WTC11 (cell line): ENCODE measurements at regions not wholly inside any gene's neighbourhood (a gene's known extent, or its start where the extent isn't known, plus 50 kb on each side); places are given as distances from the start of the nearest gene placed in this dataset.

Source experiments
- ATAC-seq: fragments of 200-7000 bp; cut with Tn5 transposase; 2 replicates; pipeline ENCODE4 v1.10.0; 2021; ENCODE audit warnings: mild to moderate bottlenecking, moderate library complexity
- CTCF ChIA-PET: fragments of 300-600 bp; sonication (Branson Sonifier 250); formaldehyde crosslinking; loops from one replicate; lab custom pipeline; 2021; ENCODE audit warnings: antibody characterized with exemption; lab: Charles Lee
- POLR2A ChIA-PET: fragments of 350-600 bp; sonication (Branson Sonifier 250); formaldehyde crosslinking; loops from one replicate; lab custom pipeline; 2021; ENCODE audit warnings: antibody characterized with exemption; lab: Charles Lee
- DNase-seq: peaks from one replicate; pipeline ENCODE4 v3.0.0; 2021; ENCODE audit warnings: low spot score
- H3K27ac Mint-ChIP-seq: 2 replicates; pipeline ENCODE4 v1.8.0; 2021; ENCODE audit warnings: mixed read lengths
- H3K27me3 Mint-ChIP-seq: 2 replicates; pipeline ENCODE4 v1.8.0; 2021; ENCODE audit warnings: low read depth, mild to moderate bottlenecking, moderate library complexity, mixed read lengths
- H3K36me3 Mint-ChIP-seq: 2 replicates; pipeline ENCODE4 v1.8.0; 2021; ENCODE audit warnings: mixed read lengths
- H3K4me1 Mint-ChIP-seq: 2 replicates; pipeline ENCODE4 v1.8.0; 2022; ENCODE audit warnings: mixed read lengths
- H3K4me3 Mint-ChIP-seq: 2 replicates; pipeline ENCODE4 v1.8.0; 2021; ENCODE audit warnings: mild to moderate bottlenecking, moderate library complexity, mixed read lengths
- H3K9me3 Mint-ChIP-seq: 2 replicates; pipeline ENCODE4 v1.8.0; 2021; ENCODE audit warnings: mixed read lengths
- ELF4 ChIP-seq: sonication (generic); formaldehyde crosslinking; IDR thresholded peaks from 2 replicates; pipeline ENCODE4 v1.8.1; 2022; ENCODE audit warnings: low read depth, mild to moderate bottlenecking, moderate library complexity, missing genetic modification reagents
- GRHL2 ChIP-seq: fragments of 250-450 bp; sonication (Bioruptor Pico); IDR thresholded peaks from 2 replicates; pipeline ENCODE4 v1.8.0; 2022; ENCODE audit warnings: mild to moderate bottlenecking, moderate library complexity; ENCODE audit not compliant: insufficient replicate concordance, severe bottlenecking
- JAZF1 ChIP-seq: fragments of 250-450 bp; sonication (Bioruptor Pico); IDR thresholded peaks from 2 replicates; pipeline ENCODE4 v1.9.0; 2021; ENCODE audit warnings: moderate library complexity, mild to moderate bottlenecking, inconsistent platforms
- KAT7 ChIP-seq: sonication (generic); formaldehyde crosslinking; IDR thresholded peaks from 2 replicates; pipeline ENCODE4 v1.8.1; 2023; ENCODE audit warnings: missing genetic modification reagents, mild to moderate bottlenecking, borderline replicate concordance
- NFE2L1 ChIP-seq: sonication (generic); formaldehyde crosslinking; IDR thresholded peaks from 2 replicates; pipeline ENCODE4 v1.8.1; 2023; ENCODE audit warnings: missing genetic modification reagents
- NFYB ChIP-seq: sonication (generic); formaldehyde crosslinking; conservative IDR thresholded peaks from 2 replicates; pipeline ENCODE4 v1.8.0; 2022; ENCODE audit warnings: low read depth, missing genetic modification reagents
- TEAD1 ChIP-seq: sonication (generic); formaldehyde crosslinking; IDR thresholded peaks from 2 replicates; pipeline ENCODE4 v1.8.0; 2022; ENCODE audit warnings: mild to moderate bottlenecking, missing genetic modification reagents
- ZBTB21 ChIP-seq: sonication (generic); formaldehyde crosslinking; IDR thresholded peaks from 2 replicates; pipeline ENCODE4 v1.8.1; 2023; ENCODE audit warnings: mild to moderate bottlenecking, missing genetic modification reagents, borderline replicate concordance
- ZNF232 ChIP-seq: sonication (generic); formaldehyde crosslinking; IDR thresholded peaks from 2 replicates; pipeline ENCODE4 v1.8.0; 2022; ENCODE audit warnings: mild to moderate bottlenecking, missing genetic modification reagents
- ZNF317 ChIP-seq: sonication (generic); formaldehyde crosslinking; IDR thresholded peaks from 2 replicates; pipeline ENCODE4 v1.8.1; 2023; ENCODE audit warnings: low read depth, mild to moderate bottlenecking, moderate library complexity, missing genetic modification reagents, borderline replicate concordance
- TF ChIP-seq, protein P1 (sequence below): sonication (generic); formaldehyde crosslinking; IDR thresholded peaks from 2 replicates; pipeline ENCODE4 v1.8.1; 2023; ENCODE audit warnings: mild to moderate bottlenecking, missing genetic modification reagents
- TF ChIP-seq, protein P2 (sequence below): sonication (generic); formaldehyde crosslinking; IDR thresholded peaks from 2 replicates; pipeline ENCODE4 v1.8.1; 2022; ENCODE audit warnings: missing genetic modification reagents, borderline replicate concordance
- TF ChIP-seq, protein P3 (sequence below): sonication (generic); formaldehyde crosslinking; IDR thresholded peaks from 2 replicates; pipeline ENCODE4 v1.8.1; 2023; ENCODE audit warnings: mild to moderate bottlenecking, missing genetic modification reagents
- TF ChIP-seq, protein P4 (sequence below): fragments of 250-450 bp; sonication (Bioruptor Pico); IDR thresholded peaks from 2 replicates; pipeline ENCODE4 v1.9.0; 2021; ENCODE audit warnings: mild to moderate bottlenecking
- TF ChIP-seq, protein P5 (sequence below): sonication (generic); formaldehyde crosslinking; IDR thresholded peaks from 2 replicates; pipeline ENCODE4 v1.8.0; 2023; ENCODE audit warnings: missing genetic modification reagents, mild to moderate bottlenecking, borderline replicate concordance
- TF ChIP-seq, protein P6 (sequence below): sonication (generic); formaldehyde crosslinking; IDR thresholded peaks from 2 replicates; pipeline ENCODE4 v1.8.1; 2023; ENCODE audit warnings: mild to moderate bottlenecking, missing genetic modification reagents, borderline replicate concordance
- TF ChIP-seq, protein P7 (sequence below): sonication (generic); formaldehyde crosslinking; IDR thresholded peaks from 2 replicates; pipeline ENCODE4 v1.8.0; 2022; ENCODE audit warnings: mild to moderate bottlenecking, missing genetic modification reagents
- TF ChIP-seq, protein P8 (sequence below): sonication (generic); formaldehyde crosslinking; IDR thresholded peaks from 2 replicates; pipeline ENCODE4 v1.8.0; 2023; ENCODE audit warnings: mild to moderate bottlenecking, missing genetic modification reagents

DNA sequence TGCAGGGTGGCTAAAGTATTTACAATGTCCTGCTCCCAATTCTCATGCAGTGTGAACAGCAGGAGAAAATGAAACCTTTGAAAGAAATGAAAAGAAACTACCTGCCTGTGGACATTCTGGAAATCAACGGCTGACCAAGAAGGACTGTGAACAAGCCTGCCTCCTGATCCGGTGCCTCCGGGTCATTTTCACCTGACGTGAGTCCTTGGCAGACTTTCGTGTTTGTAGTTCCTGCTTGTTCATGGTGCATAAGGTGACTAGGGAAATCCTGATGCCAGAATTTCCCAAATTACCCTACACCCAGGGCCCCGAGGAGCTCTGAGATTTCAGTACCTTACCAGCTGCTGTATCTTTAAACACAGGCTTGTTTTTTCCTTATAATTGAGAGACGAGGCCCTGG lies 317.5 kb downstream of the TLE1 start:
- TF ChIP-seq ELF4 (CRISPR knock-in tag) (no peak), NFE2L1 (CRISPR knock-in tag) (no peak), NFYB (CRISPR knock-in tag) (no peak), ZBTB21 (CRISPR knock-in tag) (no peak), ZNF232 (CRISPR knock-in tag) (no peak), GRHL2 (CRISPR knock-in tag) (no peak), JAZF1 (no peak), TEAD1 (CRISPR knock-in tag) (no peak), ZNF317 (CRISPR knock-in tag) (no peak), KAT7 (no peak)
- TF ChIP-seq, protein P1, sequence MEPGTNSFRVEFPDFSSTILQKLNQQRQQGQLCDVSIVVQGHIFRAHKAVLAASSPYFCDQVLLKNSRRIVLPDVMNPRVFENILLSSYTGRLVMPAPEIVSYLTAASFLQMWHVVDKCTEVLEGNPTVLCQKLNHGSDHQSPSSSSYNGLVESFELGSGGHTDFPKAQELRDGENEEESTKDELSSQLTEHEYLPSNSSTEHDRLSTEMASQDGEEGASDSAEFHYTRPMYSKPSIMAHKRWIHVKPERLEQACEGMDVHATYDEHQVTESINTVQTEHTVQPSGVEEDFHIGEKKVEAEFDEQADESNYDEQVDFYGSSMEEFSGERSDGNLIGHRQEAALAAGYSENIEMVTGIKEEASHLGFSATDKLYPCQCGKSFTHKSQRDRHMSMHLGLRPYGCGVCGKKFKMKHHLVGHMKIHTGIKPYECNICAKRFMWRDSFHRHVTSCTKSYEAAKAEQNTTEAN (CRISPR knock-in tag): no peak
- TF ChIP-seq, protein P2, sequence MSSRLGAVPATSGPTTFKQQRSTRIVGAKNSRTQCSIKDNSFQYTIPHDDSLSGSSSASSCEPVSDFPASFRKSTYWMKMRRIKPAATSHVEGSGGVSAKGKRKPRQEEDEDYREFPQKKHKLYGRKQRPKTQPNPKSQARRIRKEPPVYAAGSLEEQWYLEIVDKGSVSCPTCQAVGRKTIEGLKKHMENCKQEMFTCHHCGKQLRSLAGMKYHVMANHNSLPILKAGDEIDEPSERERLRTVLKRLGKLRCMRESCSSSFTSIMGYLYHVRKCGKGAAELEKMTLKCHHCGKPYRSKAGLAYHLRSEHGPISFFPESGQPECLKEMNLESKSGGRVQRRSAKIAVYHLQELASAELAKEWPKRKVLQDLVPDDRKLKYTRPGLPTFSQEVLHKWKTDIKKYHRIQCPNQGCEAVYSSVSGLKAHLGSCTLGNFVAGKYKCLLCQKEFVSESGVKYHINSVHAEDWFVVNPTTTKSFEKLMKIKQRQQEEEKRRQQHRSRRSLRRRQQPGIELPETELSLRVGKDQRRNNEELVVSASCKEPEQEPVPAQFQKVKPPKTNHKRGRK (CRISPR knock-in tag): no peak
- TF ChIP-seq, protein P3, sequence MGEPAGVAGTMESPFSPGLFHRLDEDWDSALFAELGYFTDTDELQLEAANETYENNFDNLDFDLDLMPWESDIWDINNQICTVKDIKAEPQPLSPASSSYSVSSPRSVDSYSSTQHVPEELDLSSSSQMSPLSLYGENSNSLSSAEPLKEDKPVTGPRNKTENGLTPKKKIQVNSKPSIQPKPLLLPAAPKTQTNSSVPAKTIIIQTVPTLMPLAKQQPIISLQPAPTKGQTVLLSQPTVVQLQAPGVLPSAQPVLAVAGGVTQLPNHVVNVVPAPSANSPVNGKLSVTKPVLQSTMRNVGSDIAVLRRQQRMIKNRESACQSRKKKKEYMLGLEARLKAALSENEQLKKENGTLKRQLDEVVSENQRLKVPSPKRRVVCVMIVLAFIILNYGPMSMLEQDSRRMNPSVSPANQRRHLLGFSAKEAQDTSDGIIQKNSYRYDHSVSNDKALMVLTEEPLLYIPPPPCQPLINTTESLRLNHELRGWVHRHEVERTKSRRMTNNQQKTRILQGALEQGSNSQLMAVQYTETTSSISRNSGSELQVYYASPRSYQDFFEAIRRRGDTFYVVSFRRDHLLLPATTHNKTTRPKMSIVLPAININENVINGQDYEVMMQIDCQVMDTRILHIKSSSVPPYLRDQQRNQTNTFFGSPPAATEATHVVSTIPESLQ (CRISPR knock-in tag): no peak
- TF ChIP-seq, protein P4, sequence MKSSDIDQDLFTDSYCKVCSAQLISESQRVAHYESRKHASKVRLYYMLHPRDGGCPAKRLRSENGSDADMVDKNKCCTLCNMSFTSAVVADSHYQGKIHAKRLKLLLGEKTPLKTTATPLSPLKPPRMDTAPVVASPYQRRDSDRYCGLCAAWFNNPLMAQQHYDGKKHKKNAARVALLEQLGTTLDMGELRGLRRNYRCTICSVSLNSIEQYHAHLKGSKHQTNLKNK (CRISPR knock-in tag): no peak
- TF ChIP-seq, protein P5, sequence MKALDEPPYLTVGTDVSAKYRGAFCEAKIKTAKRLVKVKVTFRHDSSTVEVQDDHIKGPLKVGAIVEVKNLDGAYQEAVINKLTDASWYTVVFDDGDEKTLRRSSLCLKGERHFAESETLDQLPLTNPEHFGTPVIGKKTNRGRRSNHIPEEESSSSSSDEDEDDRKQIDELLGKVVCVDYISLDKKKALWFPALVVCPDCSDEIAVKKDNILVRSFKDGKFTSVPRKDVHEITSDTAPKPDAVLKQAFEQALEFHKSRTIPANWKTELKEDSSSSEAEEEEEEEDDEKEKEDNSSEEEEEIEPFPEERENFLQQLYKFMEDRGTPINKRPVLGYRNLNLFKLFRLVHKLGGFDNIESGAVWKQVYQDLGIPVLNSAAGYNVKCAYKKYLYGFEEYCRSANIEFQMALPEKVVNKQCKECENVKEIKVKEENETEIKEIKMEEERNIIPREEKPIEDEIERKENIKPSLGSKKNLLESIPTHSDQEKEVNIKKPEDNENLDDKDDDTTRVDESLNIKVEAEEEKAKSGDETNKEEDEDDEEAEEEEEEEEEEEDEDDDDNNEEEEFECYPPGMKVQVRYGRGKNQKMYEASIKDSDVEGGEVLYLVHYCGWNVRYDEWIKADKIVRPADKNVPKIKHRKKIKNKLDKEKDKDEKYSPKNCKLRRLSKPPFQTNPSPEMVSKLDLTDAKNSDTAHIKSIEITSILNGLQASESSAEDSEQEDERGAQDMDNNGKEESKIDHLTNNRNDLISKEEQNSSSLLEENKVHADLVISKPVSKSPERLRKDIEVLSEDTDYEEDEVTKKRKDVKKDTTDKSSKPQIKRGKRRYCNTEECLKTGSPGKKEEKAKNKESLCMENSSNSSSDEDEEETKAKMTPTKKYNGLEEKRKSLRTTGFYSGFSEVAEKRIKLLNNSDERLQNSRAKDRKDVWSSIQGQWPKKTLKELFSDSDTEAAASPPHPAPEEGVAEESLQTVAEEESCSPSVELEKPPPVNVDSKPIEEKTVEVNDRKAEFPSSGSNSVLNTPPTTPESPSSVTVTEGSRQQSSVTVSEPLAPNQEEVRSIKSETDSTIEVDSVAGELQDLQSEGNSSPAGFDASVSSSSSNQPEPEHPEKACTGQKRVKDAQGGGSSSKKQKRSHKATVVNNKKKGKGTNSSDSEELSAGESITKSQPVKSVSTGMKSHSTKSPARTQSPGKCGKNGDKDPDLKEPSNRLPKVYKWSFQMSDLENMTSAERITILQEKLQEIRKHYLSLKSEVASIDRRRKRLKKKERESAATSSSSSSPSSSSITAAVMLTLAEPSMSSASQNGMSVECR: no peak
- TF ChIP-seq, protein P6, sequence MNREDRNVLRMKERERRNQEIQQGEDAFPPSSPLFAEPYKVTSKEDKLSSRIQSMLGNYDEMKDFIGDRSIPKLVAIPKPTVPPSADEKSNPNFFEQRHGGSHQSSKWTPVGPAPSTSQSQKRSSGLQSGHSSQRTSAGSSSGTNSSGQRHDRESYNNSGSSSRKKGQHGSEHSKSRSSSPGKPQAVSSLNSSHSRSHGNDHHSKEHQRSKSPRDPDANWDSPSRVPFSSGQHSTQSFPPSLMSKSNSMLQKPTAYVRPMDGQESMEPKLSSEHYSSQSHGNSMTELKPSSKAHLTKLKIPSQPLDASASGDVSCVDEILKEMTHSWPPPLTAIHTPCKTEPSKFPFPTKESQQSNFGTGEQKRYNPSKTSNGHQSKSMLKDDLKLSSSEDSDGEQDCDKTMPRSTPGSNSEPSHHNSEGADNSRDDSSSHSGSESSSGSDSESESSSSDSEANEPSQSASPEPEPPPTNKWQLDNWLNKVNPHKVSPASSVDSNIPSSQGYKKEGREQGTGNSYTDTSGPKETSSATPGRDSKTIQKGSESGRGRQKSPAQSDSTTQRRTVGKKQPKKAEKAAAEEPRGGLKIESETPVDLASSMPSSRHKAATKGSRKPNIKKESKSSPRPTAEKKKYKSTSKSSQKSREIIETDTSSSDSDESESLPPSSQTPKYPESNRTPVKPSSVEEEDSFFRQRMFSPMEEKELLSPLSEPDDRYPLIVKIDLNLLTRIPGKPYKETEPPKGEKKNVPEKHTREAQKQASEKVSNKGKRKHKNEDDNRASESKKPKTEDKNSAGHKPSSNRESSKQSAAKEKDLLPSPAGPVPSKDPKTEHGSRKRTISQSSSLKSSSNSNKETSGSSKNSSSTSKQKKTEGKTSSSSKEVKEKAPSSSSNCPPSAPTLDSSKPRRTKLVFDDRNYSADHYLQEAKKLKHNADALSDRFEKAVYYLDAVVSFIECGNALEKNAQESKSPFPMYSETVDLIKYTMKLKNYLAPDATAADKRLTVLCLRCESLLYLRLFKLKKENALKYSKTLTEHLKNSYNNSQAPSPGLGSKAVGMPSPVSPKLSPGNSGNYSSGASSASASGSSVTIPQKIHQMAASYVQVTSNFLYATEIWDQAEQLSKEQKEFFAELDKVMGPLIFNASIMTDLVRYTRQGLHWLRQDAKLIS (CRISPR knock-in tag): no peak
- TF ChIP-seq, protein P7, sequence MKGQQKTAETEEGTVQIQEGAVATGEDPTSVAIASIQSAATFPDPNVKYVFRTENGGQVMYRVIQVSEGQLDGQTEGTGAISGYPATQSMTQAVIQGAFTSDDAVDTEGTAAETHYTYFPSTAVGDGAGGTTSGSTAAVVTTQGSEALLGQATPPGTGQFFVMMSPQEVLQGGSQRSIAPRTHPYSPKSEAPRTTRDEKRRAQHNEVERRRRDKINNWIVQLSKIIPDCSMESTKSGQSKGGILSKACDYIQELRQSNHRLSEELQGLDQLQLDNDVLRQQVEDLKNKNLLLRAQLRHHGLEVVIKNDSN (CRISPR knock-in tag): no peak
- TF ChIP-seq, protein P8, sequence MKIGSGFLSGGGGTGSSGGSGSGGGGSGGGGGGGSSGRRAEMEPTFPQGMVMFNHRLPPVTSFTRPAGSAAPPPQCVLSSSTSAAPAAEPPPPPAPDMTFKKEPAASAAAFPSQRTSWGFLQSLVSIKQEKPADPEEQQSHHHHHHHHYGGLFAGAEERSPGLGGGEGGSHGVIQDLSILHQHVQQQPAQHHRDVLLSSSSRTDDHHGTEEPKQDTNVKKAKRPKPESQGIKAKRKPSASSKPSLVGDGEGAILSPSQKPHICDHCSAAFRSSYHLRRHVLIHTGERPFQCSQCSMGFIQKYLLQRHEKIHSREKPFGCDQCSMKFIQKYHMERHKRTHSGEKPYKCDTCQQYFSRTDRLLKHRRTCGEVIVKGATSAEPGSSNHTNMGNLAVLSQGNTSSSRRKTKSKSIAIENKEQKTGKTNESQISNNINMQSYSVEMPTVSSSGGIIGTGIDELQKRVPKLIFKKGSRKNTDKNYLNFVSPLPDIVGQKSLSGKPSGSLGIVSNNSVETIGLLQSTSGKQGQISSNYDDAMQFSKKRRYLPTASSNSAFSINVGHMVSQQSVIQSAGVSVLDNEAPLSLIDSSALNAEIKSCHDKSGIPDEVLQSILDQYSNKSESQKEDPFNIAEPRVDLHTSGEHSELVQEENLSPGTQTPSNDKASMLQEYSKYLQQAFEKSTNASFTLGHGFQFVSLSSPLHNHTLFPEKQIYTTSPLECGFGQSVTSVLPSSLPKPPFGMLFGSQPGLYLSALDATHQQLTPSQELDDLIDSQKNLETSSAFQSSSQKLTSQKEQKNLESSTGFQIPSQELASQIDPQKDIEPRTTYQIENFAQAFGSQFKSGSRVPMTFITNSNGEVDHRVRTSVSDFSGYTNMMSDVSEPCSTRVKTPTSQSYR (CRISPR knock-in tag): no peak
- TF ChIP-seq, all 79 proteins: peak for 0
- no peak overlapping the region for H3K4me3 Mint-ChIP-seq
- ChIA-PET CTCF (no interaction called here), POLR2A (no interaction called here)
- H3K9me3 Mint-ChIP-seq: peaks cover 8% of the 10 kb centered on the region
- ATAC-seq: no peak
- H3K27ac Mint-ChIP-seq: no peak overlapping the region
- no peaks in the 10 kb centered on the region; the same call in 1 of the 2 replicates for H3K36me3 Mint-ChIP-seq
- no peaks in the 10 kb centered on the region; the same call in 1 of the 2 replicates for H3K27me3 Mint-ChIP-seq
- peaks cover 42% of the 10 kb centered on the region for H3K4me1 Mint-ChIP-seq
- no peak for DNase-seq
